HuH-7 (cell line): ENCODE measurements at regions not wholly inside any gene's neighbourhood (a gene's known extent, or its start where the extent isn't known, plus 50 kb on each side); places are given as distances from the start of the nearest gene placed in this dataset.
"Not testable (repeated sequence)": the region's sequence is repeated elsewhere in the genome, so short reads cannot be mapped to it uniquely, and the experiment has no call there.

Experiments
- DNase-seq: peaks from one replicate; pipeline ENCODE4 v3.0.0; 2011; ENCODE audit warnings: low spot score

DNA sequence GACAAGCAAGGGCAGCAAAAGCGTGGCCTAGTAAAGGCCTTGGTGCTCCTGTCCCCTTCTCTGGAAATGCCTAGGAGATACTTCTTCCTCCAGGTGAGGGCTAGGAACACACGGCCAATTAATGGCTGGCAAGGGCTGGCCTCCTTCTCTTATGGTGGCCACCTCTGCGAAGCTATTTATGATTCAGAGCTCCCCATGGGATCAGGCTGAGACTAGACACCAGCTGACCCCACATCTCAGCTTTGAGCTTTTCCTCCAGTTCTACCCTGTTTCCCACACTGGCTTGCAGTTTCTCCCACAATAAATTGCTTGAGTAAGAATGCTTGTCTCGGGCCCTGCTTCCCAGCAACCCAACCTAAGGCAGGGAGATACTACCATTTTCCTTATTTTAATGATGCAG lies 53.7 kb downstream of the CAMK2N1 start:
- no peak for DNase-seq

GRCh38 chr1:20431176-20431460 lies 54.9 kb downstream of the CAMK2N1 start:
- DNase-seq = no peak

GRCh38 chr1:20430355-20431175 lies 55.4 kb downstream of the CAMK2N1 start:
- peak; percentile 63 for DNase-seq

- no peak for DNase-seq
Observed at GRCh38 chr1:20429296-20429695, 56.7 kb downstream of the CAMK2N1 start.

DNA sequence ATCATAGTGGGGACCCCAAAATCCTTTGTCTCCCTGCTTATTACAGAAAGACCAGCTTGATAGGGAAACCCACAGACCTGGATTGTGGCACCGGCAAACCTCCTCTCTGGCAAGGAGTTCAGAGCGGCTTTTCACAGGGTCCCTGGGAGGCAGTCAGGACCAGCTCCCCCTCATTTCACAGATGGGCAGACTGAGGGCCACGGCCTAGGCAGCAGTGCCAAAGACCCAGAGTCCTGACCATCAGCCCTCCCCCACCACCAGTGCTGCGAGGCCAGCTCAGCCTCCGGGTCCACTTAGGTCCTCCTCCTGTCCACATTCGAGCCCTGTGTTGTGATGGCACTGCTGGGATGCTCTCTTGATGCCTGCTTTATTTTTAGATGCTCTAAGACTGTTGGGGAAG lies 57.2 kb downstream of the CAMK2N1 start:
- DNase-seq = no peak

GRCh38 chr1:20426923-20427322 lies 59.1 kb downstream of the CAMK2N1 start:
- DNase-seq = no peak

- no peak for DNase-seq
Observed at GRCh38 chr1:20426371-20426770, 59.6 kb downstream of the CAMK2N1 start.

GRCh38 chr1:20425622-20426021 lies 60.4 kb downstream of the CAMK2N1 start:
- no peak for DNase-seq

DNA sequence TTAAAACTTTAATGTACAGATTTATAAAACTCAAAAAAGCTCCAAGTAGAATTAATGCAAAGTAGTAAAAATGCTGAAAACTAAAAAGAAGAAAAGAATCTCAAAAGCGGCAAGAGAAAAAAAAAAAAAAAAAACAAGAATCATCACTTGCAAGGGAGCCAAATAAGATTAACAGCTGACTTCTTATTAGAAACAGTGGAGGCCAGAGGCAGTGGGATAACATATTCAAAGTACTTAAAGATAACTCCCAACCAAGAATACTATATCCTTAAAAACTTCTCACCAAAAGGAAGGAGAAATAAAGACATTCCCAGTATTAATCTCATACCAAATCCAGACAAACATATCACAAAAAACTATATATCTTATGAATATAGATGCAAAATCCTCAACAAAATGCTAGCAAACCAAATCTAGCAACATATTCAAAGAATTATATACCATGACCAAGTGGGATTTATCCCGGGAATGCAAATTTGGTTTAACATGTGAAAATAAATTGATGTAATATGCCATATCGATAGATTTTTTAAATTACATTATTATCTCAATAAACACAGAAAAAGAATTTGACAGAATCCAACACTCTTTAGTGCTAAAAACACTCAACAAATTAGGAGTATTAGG lies 62.7 kb downstream of the CAMK2N1 start:
- DNase-seq = no peak

- DNase-seq = no peak
Observed at GRCh38 chr1:20421441-20421840, 64.6 kb downstream of the CAMK2N1 start.

DNA sequence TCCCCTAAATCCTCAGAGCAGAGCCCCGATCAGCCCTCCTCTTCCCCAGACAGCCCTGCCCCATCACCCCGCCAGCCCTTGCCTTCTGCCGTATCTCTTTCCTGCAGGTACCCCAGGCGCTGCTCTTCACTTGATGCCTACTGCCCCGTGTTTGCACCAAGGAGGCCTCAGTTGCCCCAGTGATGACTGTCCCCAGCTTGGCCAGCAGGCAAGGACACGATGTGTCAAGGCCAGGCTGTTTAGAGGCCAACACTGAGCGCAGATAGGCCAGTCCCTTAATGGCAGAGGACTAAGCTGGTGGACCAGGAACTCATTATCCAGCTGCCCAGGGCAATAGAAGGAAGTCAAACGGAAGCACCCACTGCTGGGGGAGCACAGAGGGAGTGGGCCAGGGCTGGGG lies 68.4 kb downstream of the CAMK2N1 start:
- no peak for DNase-seq

GRCh38 chr1:20416706-20417105 lies 69.3 kb downstream of the CAMK2N1 start:
- DNase-seq = no peak

- no peak for DNase-seq
Observed at GRCh38 chr1:20413776-20414140, 72.3 kb downstream of the CAMK2N1 start.

- DNase-seq = no peak
Observed at GRCh38 chr1:20413136-20413775, 72.8 kb downstream of the CAMK2N1 start.

DNA sequence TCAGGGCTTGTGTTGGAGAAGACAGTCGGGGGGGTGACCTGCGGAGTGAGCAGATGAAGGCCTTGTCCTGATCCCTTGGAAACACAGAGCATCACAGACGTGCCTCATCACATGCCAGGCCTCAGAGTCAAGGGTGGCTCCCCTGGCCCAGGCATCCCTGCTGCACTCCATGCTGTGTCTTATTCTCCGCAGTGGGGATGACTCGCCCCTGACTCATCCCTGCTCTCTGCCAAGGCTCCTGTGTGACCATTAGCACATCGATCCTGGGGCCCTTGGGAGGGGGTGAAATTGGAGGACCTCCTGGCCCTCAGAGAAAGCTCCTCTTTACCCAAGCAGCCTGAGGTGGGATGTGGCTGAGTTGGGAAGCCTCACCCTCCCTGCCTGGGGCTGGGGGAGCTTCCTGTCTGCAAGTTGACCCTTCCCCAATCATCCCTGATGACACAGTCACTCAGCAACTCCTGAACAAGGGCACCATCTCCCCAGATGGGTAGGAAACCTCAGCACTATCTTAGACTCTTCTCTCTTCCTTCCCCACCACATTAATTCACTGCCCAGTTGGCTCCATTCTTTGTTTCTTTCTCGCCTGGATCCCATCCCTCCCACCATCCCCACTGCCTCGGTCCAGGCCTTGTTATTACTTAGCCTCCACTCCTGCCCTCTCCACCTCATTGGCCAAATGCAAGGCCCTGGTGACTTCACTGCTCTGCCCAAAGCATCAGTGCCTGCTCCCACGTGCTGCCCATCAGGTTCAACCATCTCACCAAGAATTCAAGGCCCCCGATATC lies 74.6 kb downstream of the CAMK2N1 start:
- no peak for DNase-seq

DNA sequence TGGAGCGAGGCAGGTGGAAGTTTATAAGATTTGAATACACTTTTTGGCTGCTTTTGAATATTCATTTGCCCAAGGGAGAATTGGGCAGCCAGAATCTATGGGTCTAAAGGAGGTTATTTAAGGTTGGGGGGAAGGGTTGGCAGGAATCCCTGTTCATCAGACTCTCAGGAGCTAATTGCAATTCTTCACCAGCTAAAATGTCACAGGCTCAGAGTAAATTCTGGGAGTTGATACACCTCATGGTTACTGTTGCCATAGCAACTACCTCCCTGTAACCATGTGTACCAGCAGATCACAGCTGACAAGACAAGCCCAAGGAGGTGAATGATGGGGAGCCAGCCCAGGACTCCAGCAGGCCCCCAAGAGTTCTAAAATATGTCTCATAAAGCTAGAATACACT lies 75.5 kb downstream of the CAMK2N1 start:
- no peak for DNase-seq

DNA sequence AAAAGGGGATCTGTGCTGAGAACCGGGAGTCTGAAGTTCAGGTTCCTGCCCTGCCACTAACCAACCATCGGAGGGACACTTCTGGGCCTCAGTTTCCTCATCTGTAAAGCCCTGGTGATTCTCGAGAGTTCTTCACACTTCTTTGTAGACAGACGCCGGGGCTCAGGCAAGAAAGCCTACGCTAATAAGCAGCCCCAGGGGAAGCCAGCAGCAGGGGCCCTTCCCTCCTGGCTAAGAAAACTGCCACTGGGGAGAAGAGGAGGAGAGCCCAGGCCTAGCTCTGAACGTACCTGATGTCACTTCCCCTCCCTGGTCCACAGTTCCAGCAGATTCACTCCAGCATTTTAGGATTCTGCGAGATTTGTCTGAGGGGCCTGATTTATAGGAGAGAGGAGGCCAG lies 76.0 kb downstream of the CAMK2N1 start:
- no peak for DNase-seq

DNA sequence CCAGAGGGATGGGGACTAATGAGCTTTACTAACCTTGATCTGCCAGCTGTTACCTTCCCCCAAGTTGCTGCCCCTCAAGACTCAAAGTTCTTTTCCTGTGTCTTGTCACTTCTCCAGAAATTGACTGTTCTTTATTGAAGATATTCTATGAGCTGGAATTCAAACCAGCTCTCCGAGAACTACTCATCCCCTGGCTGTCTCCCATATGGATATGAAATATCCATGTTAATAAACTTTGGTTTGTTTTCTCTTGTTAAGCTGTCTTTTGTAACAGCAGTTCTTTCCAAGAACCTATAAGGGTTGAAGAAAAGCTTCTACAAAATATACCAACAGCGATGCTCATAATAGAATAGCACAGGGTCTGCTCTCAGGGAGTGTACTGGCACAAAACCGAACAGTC lies 77.0 kb downstream of the CAMK2N1 start:
- DNase-seq = no peak

DNA sequence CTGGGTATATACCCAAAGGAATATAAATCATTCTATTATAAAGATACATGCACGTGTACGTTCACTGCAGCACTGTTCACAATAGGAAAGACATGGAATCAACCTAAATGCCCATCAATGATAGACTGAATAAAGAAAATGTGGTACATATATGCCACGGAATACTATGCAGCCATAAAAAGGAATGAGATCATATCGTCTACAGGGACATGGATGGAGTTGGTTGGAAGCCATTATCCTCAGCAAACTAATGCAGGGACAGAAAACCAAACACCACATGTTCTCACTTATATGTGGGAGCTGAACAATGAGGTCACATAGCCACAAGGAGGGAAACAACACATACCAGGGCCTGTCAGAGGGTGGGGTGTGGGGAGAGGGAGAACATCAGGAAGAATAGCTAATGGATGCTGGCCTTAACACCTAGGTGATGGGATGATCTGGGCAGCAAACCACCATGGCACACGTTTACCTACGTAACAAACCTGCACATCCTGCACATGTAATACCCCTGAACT lies 77.8 kb downstream of the CAMK2N1 start:
- not testable (repeated sequence) for DNase-seq

DNA sequence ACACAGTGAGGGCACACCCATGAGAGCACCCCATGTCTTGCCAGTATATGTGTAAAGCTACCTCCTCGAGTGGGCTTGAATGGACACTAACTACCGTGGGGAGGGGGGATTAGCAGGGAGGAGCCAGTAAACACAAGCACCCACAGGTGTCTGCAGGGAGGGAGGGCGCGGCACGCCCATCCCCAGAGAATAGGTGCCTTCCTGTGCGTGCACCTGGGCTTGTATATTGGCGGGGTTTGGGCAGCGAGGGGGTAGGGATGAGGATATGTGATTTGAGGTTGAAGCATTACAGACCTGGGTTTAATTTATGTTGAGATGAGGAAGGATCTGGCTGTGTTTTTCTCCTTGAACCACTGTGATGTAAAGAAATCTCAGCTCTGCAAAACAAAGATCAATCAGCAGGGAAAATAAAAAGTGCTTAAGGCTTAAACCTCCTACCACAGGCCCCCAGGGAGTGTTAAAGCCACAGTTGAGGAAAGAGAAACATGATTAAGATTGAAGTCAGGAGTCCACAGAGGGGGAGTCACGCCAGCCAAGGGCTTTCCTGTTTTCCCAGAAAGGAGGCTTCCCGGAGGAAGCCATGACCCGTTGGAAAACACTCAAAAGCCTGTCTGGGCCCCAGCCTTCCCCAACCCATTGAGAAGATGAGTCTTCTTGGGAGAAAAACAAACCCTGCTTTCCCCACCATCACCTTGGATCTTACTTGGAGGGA lies 80.0 kb downstream of the CAMK2N1 start:
- no peak for DNase-seq

GRCh38 chr1:20405051-20405754 lies 80.8 kb downstream of the CAMK2N1 start:
- no peak for DNase-seq
